ENCODE measurements at regions not wholly inside any gene's neighbourhood (a gene's known extent, or its start where the extent isn't known, plus 50 kb on each side); places are given as distances from the start of the nearest gene placed in this dataset.

DNA sequence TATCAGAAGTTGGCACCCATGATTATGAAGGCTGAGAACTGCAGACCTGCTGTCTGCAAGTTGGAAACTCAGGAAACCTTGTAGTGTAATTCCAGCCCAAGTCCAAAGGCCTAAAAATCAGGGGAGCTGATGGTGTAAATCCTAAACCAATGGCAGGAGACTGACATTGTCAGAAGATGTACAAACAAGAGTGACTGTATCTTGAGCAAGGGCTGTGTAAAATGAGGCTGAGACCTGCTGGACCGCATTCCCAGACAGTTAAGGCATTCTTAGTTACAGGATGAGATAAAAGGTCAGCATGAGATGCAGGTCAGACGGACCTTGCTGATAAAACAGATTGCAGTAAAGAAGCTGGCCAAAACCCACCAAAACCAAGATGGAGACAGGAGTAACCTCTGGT is 147.7 kb downstream of the COG6 start:
- no peak overlapping the region for H3K4me3 Mint-ChIP-seq
- H3K9me3 Mint-ChIP-seq (ENCODE audit: insufficient read depth), result no peaks in the 10 kb centered on the region
- POLR2A ChIA-PET, result no interaction called here
- H3K27me3 Mint-ChIP-seq (ENCODE audit: low read depth), result no peaks in the 10 kb centered on the region
- CTCF ChIA-PET, result no interaction called here
- ATAC-seq, result no peak
- no peak for DNase-seq
- H3K27ac Mint-ChIP-seq, result no peak overlapping the region
- H3K36me3 Mint-ChIP-seq (ENCODE audit: low read depth), result no peaks in the 10 kb centered on the region
- no peaks in the 10 kb centered on the region for H3K4me1 Mint-ChIP-seq (ENCODE audit: low read depth)

DNA sequence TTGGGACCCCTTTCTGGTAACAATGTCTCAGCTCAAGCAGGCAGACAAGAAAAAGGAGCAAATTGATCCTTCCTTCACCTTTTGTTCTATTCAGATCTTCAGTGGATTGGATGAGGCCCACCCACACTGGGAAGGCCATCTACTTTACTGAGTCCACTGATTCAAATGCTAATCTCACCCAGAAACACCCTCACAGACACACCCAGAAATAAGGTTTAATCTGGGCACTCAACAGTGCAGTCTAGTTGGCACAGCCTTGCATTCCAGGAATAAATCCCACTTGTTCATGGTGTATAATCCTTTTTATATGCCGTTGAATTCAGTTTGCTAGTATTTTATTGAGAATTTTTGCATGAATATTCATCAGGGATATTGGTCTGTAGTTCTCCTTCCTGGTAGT is 148.4 kb downstream of the COG6 start:
- POLR2A ChIA-PET, result no interaction called here
- H3K9me3 Mint-ChIP-seq (ENCODE audit: insufficient read depth), result no peaks in the 10 kb centered on the region
- DNase-seq (no peak), ATAC-seq (no peak)
- H3K27ac Mint-ChIP-seq, result no peak overlapping the region
- no peaks in the 10 kb centered on the region for H3K27me3 Mint-ChIP-seq (ENCODE audit: low read depth)
- no peaks in the 10 kb centered on the region for H3K4me1 Mint-ChIP-seq (ENCODE audit: low read depth)
- CTCF ChIA-PET, result no interaction called here
- no peak overlapping the region for H3K4me3 Mint-ChIP-seq
- no peaks in the 10 kb centered on the region for H3K36me3 Mint-ChIP-seq (ENCODE audit: low read depth)

DNA sequence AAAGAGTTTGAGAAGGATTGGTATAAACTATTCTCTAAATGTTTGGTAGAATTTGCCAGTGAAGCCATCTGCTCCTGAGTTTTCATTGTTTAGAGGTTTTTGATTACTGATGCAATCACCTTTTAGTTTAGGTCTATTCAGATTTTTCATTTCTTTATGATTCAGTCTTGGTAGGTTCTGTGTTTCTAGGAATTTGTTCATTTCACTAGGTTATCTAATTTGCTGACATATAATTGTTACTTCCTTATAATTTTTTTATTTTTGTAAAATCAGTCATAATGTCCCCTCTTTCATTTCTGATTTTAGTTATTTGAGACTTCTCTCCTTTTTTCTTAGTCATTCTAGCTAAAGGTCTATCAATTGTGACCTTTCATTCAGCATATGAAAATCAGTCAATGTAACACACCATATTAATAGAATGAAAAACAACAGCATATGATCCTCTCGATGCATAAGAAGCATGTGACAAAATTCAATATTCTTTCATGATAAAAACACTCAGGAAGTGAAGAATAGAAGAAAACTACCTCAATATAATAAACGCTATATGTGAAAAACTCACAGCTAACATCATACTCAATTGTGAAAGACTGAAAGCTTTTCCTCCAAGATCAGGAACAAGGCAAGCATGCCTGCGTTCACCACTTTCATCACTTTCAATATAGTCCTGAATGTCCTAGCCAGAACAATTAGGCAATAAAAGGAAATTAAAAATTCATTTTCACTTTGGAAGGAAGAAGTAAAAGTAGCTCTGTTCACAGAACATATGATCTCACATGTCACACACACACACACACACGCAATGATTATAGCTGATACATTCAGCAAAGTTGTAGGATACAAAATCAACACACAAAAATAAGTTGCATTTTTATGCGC is 149.1 kb downstream of the COG6 start:
- DNase-seq (no peak), ATAC-seq (no peak)
- H3K27me3 Mint-ChIP-seq (ENCODE audit: low read depth), result no peaks in the 10 kb centered on the region
- ChIA-PET CTCF (no interaction called here), POLR2A (no interaction called here)
- H3K27ac Mint-ChIP-seq, result no peak overlapping the region
- H3K36me3 Mint-ChIP-seq (ENCODE audit: low read depth), result no peaks in the 10 kb centered on the region
- no peaks in the 10 kb centered on the region for H3K4me1 Mint-ChIP-seq (ENCODE audit: low read depth)
- H3K4me3 Mint-ChIP-seq, result no peak overlapping the region
- no peaks in the 10 kb centered on the region for H3K9me3 Mint-ChIP-seq (ENCODE audit: insufficient read depth)

DNA sequence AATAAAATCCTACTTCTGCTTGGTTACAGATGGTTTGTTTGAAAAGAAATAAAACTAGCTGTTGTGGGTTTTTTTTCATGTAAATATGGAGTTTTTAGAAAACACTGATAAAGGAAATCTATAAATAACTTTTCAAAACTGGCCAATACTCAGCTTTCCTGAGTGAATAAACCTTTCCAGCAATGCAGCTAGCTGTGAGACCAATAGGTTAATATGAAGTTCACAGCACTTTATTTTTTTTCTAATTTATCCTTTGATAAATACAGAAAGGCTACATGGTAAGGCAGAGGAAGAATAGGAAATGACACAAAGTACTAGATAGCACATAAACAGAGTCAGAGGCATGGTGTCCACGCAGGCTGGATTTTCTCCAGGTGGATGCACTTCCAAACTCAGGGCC is 154.0 kb downstream of the COG6 start:
- Mint-ChIP-seq H3K27ac (no peak overlapping the region), H3K36me3 (ENCODE audit: low read depth) (no peaks in the 10 kb centered on the region), H3K9me3 (ENCODE audit: insufficient read depth) (no peaks in the 10 kb centered on the region), H3K4me3 (no peak overlapping the region), H3K27me3 (ENCODE audit: low read depth) (no peaks in the 10 kb centered on the region), H3K4me1 (ENCODE audit: low read depth) (no peaks in the 10 kb centered on the region)
- ATAC-seq, result no peak
- POLR2A ChIA-PET, result no interaction called here
- no peak for DNase-seq
- CTCF ChIA-PET, result no interaction called here

DNA sequence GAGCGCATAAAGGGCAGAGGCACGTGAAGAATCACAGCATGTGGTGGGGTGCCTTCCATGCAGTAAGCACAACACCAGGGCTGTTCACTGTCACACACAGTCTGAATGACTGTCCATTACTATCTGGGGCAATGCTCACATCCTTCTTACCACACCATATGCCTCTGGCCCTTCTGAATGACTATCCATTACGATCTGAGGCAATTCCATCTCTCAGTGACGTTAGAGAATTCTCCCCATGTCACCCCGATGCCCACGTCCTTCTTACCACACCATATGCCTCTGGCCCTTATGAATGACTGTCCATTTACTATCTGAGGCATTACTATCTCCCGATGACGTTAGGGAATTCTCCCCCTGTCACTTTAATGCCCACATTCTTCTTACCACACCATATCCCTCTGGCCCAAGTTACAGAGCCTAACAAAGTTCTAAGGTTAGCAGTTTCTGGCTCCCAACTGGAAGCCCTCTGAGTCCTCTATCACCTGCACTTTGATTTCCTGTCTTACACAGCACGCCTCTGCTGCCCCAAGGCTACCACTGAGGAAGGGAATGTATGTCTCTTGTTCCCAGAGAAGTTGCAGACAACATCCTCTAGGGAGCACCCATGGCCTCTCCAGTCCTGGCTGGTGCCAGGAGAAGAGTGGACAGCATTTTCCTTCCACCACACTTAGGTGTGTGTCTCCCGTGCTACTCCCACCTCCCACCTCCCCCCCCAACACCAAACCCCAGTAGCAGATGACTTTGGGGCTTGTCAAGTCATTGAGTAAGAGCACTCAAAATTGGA is 154.8 kb downstream of the COG6 start:
- H3K9me3 Mint-ChIP-seq (ENCODE audit: insufficient read depth), result no peaks in the 10 kb centered on the region
- no peaks in the 10 kb centered on the region for H3K36me3 Mint-ChIP-seq (ENCODE audit: low read depth)
- ChIA-PET CTCF (no interaction called here), POLR2A (no interaction called here)
- no peak overlapping the region for H3K4me3 Mint-ChIP-seq
- ATAC-seq, result no peak
- H3K27me3 Mint-ChIP-seq (ENCODE audit: low read depth), result no peaks in the 10 kb centered on the region
- DNase-seq, result no peak
- no peak overlapping the region for H3K27ac Mint-ChIP-seq
- H3K4me1 Mint-ChIP-seq (ENCODE audit: low read depth), result no peaks in the 10 kb centered on the region

DNA sequence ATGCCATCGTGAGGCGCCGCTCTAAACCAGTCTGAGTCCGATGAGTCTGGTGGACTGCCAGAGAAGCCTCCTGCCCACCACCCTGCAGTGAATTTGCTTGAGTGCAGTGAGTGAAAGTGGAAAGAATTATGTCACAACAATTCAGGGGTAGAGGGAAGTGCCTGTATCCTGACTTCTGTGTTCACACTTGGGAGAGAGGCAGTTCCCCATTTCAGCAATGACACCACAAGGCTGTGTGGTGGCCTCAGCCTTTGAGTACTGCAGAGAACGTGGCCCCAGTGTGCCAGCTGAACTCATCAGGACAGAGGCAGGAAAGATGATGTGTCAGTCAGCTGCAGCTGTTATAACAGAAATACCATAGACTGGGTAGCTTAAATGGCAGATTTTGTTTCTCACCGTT is 155.6 kb downstream of the COG6 start:
- H3K27me3 Mint-ChIP-seq (ENCODE audit: low read depth), result no peaks in the 10 kb centered on the region
- no peaks in the 10 kb centered on the region for H3K36me3 Mint-ChIP-seq (ENCODE audit: low read depth)
- H3K9me3 Mint-ChIP-seq (ENCODE audit: insufficient read depth), result no peaks in the 10 kb centered on the region
- no peaks in the 10 kb centered on the region for H3K4me1 Mint-ChIP-seq (ENCODE audit: low read depth)
- ATAC-seq (no peak), DNase-seq (no peak)
- no peak overlapping the region for H3K27ac Mint-ChIP-seq
- ChIA-PET POLR2A (no interaction called here), CTCF (interaction anchor here (0.5 kb wide), 1 partner anchor 13 kb away, joined by 3 read pairs; no protein-coding TSS in a partner anchor)
- no peak overlapping the region for H3K4me3 Mint-ChIP-seq

DNA sequence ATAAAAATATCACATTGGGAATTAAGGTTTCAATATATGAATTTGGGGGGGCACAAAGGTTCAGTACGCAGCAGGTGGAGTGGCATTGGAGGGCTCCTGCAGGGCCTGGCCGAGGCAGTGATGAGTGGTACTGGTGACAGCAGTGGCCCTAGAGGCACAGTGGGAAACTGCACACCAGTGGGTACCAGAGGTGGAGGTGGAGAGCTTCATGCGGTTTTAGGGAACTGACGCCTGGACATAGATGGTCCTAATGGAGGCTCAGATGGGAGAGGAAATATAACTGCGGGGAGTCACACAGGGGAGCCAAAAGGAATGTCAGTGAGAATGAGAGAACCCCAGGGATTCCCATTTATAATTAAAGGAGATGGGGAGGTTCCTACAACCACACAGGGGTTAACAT is 156.2 kb downstream of the COG6 start:
- H3K9me3 Mint-ChIP-seq (ENCODE audit: insufficient read depth), result no peaks in the 10 kb centered on the region
- H3K4me1 Mint-ChIP-seq (ENCODE audit: low read depth), result no peaks in the 10 kb centered on the region
- H3K36me3 Mint-ChIP-seq (ENCODE audit: low read depth), result no peaks in the 10 kb centered on the region
- POLR2A ChIA-PET, result no interaction called here
- ATAC-seq, result no peak
- H3K27me3 Mint-ChIP-seq (ENCODE audit: low read depth), result no peaks in the 10 kb centered on the region
- CTCF ChIA-PET, result no interaction called here
- no peak overlapping the region for H3K27ac Mint-ChIP-seq
- DNase-seq, result no peak
- no peak overlapping the region for H3K4me3 Mint-ChIP-seq

DNA sequence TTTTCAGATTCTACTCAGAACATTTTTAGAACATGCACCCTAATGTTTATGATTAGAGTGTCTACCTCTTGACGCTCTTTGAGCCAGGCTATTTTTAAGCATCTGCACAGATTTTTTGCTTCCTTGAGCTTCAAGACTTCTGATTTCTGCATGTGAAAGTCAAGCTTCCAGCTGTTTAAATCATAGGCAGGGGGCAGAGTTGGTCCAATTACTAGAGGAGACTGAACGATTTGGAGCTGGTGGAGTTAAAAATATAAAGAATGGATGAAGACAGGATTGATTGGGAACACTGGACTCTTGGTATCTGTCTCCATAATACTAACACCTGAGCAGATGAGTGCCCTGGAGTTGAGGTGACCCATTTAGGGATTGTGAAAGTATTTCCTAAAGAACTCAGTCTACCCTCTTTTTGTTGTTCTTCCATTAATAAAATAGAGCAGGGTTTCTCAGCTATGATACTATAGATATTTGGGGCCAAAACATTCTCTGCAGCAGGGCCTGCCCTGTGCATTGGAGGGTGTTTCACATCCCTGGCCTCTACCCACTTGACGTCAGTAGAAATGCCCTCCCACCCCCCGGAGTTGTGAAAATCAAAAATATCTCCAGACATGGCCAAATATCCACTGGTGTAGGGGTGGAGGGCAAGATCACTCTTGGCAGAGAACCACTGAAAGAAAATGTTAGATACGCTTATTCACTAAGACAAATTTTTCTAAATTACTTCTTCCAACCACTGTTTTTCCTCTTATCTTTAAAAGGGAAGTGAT is 160.1 kb downstream of the COG6 start:
- POLR2A ChIA-PET, result no interaction called here
- ATAC-seq (no peak), DNase-seq (no peak)
- H3K9me3 Mint-ChIP-seq (ENCODE audit: insufficient read depth), result no peaks in the 10 kb centered on the region
- H3K27ac Mint-ChIP-seq, result no peak overlapping the region
- no peaks in the 10 kb centered on the region for H3K27me3 Mint-ChIP-seq (ENCODE audit: low read depth)
- H3K4me1 Mint-ChIP-seq (ENCODE audit: low read depth), result no peaks in the 10 kb centered on the region
- CTCF ChIA-PET, result no interaction called here
- H3K36me3 Mint-ChIP-seq (ENCODE audit: low read depth), result no peaks in the 10 kb centered on the region
- H3K4me3 Mint-ChIP-seq, result no peak overlapping the region

DNA sequence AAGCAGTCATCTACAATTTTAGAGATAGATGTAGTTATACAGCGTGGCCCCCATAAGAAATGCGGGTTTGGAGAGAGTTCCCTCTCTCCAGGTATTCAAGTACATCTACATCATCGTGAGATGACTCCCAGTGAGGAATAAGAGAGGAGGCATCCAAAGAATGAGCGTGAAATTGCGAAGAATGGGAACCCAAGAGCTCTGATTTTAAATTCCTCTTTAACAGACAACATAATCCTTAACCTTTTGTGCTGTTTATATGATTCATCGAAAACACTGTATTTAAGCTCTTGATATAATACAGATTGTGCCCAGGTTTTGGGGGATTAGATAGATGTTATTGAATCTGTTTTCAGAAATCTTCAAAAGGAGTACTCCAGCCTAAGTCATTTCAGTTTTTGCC is 161.5 kb downstream of the COG6 start:
- H3K27ac Mint-ChIP-seq, result no peak overlapping the region
- ChIA-PET POLR2A (no interaction called here), CTCF (interaction anchor here (1.3 kb wide), 1 partner anchor 126 kb away, joined by 4 read pairs; no protein-coding TSS in a partner anchor)
- no peak overlapping the region for H3K4me3 Mint-ChIP-seq
- no peaks in the 10 kb centered on the region for H3K9me3 Mint-ChIP-seq (ENCODE audit: insufficient read depth)
- DNase-seq (no peak), ATAC-seq (no peak)
- H3K27me3 Mint-ChIP-seq (ENCODE audit: low read depth), result no peaks in the 10 kb centered on the region
- peaks cover 6% of the 10 kb centered on the region for H3K4me1 Mint-ChIP-seq (ENCODE audit: low read depth)
- no peaks in the 10 kb centered on the region for H3K36me3 Mint-ChIP-seq (ENCODE audit: low read depth)

DNA sequence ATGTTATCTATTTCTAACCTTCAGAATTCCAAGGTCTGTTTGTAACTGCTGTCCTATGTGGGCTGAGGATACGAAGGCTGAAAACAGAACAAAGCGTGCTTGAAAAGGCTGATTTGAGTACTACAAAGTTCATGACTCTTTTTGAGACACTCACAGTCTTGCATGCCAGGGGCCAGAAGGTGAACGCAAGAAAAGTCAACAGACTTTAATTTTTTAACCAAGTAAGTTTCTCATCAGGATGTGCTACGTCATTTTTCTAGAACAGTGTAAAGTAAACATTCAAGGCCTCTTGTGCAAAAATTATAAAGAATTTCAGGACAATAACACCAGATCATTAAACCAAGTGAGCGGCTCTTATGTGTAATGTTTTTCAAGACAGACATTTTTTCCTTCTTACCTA is 163.5 kb downstream of the COG6 start:
- CTCF ChIA-PET, result no interaction called here

DNA sequence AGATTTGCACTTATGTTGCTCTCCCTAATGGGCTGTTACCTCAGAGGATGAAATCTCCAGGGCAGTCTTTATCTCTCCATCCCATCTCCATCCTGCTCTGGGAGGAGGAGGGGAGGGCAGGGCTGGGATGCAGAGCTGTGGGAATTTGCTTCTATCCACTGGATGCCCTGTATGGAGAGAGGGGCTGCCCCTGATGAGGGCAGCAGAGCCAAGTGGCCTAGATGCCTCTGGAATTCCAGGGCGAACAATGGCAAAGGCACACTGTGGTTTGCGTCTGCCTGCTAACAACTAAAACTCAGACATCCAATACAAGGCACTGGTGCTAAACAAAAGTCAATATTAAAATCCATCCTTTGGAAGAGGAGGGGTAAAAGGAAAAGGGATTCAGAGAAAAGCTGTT is 165.1 kb downstream of the COG6 start:
- no peak for ATAC-seq
- no peak overlapping the region for H3K4me3 Mint-ChIP-seq
- CTCF ChIA-PET, result interaction anchor here (0.6 kb wide), 1 partner anchor 215 kb away, joined by 3 read pairs; no protein-coding TSS in a partner anchor

More for the DNA sequence above, 163.5 kb downstream of the COG6 start:
- Mint-ChIP-seq H3K27ac (no peak overlapping the region), H3K27me3 (ENCODE audit: low read depth) (no peaks in the 10 kb centered on the region), H3K4me3 (no peak overlapping the region), H3K4me1 (ENCODE audit: low read depth) (peaks cover 23% of the 10 kb centered on the region), H3K36me3 (ENCODE audit: low read depth) (no peaks in the 10 kb centered on the region), H3K9me3 (ENCODE audit: insufficient read depth) (no peaks in the 10 kb centered on the region)
- ATAC-seq (no peak), DNase-seq (no peak)
- POLR2A ChIA-PET, result no interaction called here

DNA sequence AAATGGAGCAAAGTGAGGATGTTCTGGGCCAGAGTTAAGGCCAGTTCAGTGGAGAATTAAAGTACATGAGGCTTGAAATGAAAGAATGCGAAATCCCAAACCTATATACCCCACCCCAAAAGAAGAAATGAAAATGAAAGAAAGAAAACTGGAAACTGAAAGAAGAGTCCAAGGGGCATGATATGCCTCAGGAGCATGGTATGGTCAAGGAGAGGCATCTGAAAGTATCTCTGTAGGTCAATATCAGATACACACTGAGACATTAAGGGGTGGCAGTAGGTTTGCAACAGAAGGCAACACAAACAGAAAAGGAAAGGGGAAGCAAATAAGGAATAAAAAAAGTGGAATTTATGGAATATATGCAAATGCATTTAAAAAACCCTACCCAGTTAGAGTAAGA is 166.5 kb downstream of the COG6 start:
- H3K27ac Mint-ChIP-seq, result no peak overlapping the region
- no peak overlapping the region for H3K4me3 Mint-ChIP-seq
- DNase-seq (no peak), ATAC-seq (no peak)
- peaks cover 23% of the 10 kb centered on the region for H3K4me1 Mint-ChIP-seq (ENCODE audit: low read depth)
- no peaks in the 10 kb centered on the region for H3K36me3 Mint-ChIP-seq (ENCODE audit: low read depth)
- H3K27me3 Mint-ChIP-seq (ENCODE audit: low read depth), result peaks cover under 1% of the 10 kb centered on the region
- ChIA-PET POLR2A (no interaction called here), CTCF (no interaction called here)
- H3K9me3 Mint-ChIP-seq (ENCODE audit: insufficient read depth), result no peaks in the 10 kb centered on the region

More for the DNA sequence above, 165.1 kb downstream of the COG6 start:
- Mint-ChIP-seq H3K9me3 (ENCODE audit: insufficient read depth) (no peaks in the 10 kb centered on the region), H3K27ac (no peak overlapping the region), H3K27me3 (ENCODE audit: low read depth) (no peaks in the 10 kb centered on the region), H3K36me3 (ENCODE audit: low read depth) (no peaks in the 10 kb centered on the region), H3K4me1 (ENCODE audit: low read depth) (peaks cover 23% of the 10 kb centered on the region)
- POLR2A ChIA-PET, result no interaction called here
- DNase-seq, result no peak
